B cell (primary cell): ENCODE measurements at regions not wholly inside any gene's neighbourhood (a gene's known extent, or its start where the extent isn't known, plus 50 kb on each side); places are given as distances from the start of the nearest gene placed in this dataset.

Experiments
- ATAC-seq: fragments of 200-7000 bp; cut with Tn5 transposase; one replicate; pipeline ENCODE4 v1.10.0; 2021; ENCODE audit warnings: low read depth, mild to moderate bottlenecking, moderate number of reproducible peaks, moderate library complexity
- CTCF ChIA-PET: fragments of 350-600 bp; sonication (Branson Sonifier 250); formaldehyde crosslinking; loops from one replicate; lab custom pipeline; 2021; ENCODE audit warnings: antibody characterized with exemption, inconsistent platforms; lab: Charles Lee
- POLR2A ChIA-PET: fragments of 350-600 bp; sonication (Branson Sonifier 250); formaldehyde crosslinking; loops from one replicate; lab custom pipeline; 2021; ENCODE audit warnings: antibody characterized with exemption; lab: Charles Lee
- DNase-seq: peaks from one replicate; pipeline ENCODE4 v3.0.0; 2013
- H2AFZ ChIP-seq: 2 replicates; pipeline ENCODE4 v1.6.1; 2012; ENCODE audit warnings: mild to moderate bottlenecking, low read depth, low read length; ENCODE audit not compliant: insufficient read depth, poor library complexity, severe bottlenecking
- H3K27ac ChIP-seq, 2 donors: 1 replicate in 1 of 2; 2 replicates in 1 of 2; pipeline ENCODE4 v1.5.1; 2012 to 2013; ENCODE audit warnings: low read length in 2 of 2, mild to moderate bottlenecking in 2 of 2, moderate library complexity in 1 of 2
- H3K27me3 ChIP-seq, 4 experiments: fragments of 200-600 bp in 1 of 4; sonication (generic) in 1 of 4; replicated peaks in 1 of 4; 1 replicate in 2 of 4; 2 replicates in 2 of 4; pipeline versions ENCODE4 v1.6.1 to v1.7.0; 2013 to 2016; ENCODE audit warnings: low read length in 3 of 4, mild to moderate bottlenecking in 2 of 4, mixed read lengths in 1 of 4, moderate library complexity in 1 of 4; ENCODE audit not compliant: insufficient read depth in 4 of 4, control insufficient read depth in 3 of 4; ENCODE audit errors: control extremely low read depth in 1 of 4
- H3K36me3 ChIP-seq, 2 experiments: replicated peaks in 1 of 2; 1 replicate in 1 of 2; 2 replicates in 1 of 2; pipeline versions ENCODE4 v1.6.1 to v1.7.1; 2013; ENCODE audit warnings: low read length in 1 of 2; ENCODE audit not compliant: insufficient read depth in 2 of 2, control insufficient read depth in 1 of 2; ENCODE audit errors: control extremely low read depth in 1 of 2, extremely low read depth in 1 of 2
- H3K4me1 ChIP-seq, 2 donors: fragments of 200-600 bp in 1 of 2; sonication (generic) in 1 of 2; 1 replicate in 1 of 2; 2 replicates in 1 of 2; pipeline versions ENCODE4 v1.5.1 to v1.6.1; 2013 to 2017; ENCODE audit warnings: low read length in 2 of 2; ENCODE audit not compliant: control insufficient read depth in 2 of 2, insufficient read depth in 2 of 2
- H3K4me2 ChIP-seq: replicated peaks from 2 replicates; pipeline ENCODE3; 2012; ENCODE audit warnings: mild to moderate bottlenecking, low read depth, low read length; ENCODE audit not compliant: poor library complexity, severe bottlenecking
- H3K4me3 ChIP-seq, 5 experiments: fragments of 200-600 bp in 1 of 5; sonication (generic) in 1 of 5; 1 replicate in 3 of 5; 2 replicates in 2 of 5; pipeline versions ENCODE4 v1.5.1 to v1.7.0; 2011 to 2016; ENCODE audit warnings: low read length in 4 of 5, mild to moderate bottlenecking in 4 of 5, low read depth in 2 of 5, control low read depth in 1 of 5, moderate library complexity in 1 of 5; ENCODE audit not compliant: insufficient read depth in 1 of 5; ENCODE audit errors: control extremely low read depth in 1 of 5, extremely low read depth in 1 of 5
- H3K79me2 ChIP-seq: fragments of 200-600 bp; sonication (generic); one replicate; pipeline ENCODE4 v1.6.0; 2016; ENCODE audit warnings: low read length; ENCODE audit not compliant: control insufficient read depth, insufficient read depth
- H3K9ac ChIP-seq: fragments of 200-600 bp; sonication (generic); 2 replicates; pipeline ENCODE4 v1.6.1; 2017; ENCODE audit warnings: mild to moderate bottlenecking, low read length, moderate library complexity
- H3K9me3 ChIP-seq, 3 donors: one replicate each; pipeline versions ENCODE4 v1.6.1 to v1.7.1; 2013; ENCODE audit warnings: low read length in 2 of 3; ENCODE audit not compliant: control insufficient read depth in 2 of 3, insufficient read depth in 1 of 3; ENCODE audit errors: control extremely low read depth in 1 of 3
- H4K20me1 ChIP-seq: 2 replicates; pipeline ENCODE4 v1.6.0; 2012; ENCODE audit warnings: mild to moderate bottlenecking, low read length; ENCODE audit not compliant: insufficient read depth, control insufficient read depth, poor library complexity, severe bottlenecking
- H3K27ac Mint-ChIP-seq: one replicate; pipeline ENCODE4 v1.8.0; 2021; ENCODE audit warnings: mixed read lengths
- H3K27me3 Mint-ChIP-seq: one replicate; pipeline ENCODE4 v1.8.0; 2021; ENCODE audit warnings: mixed read lengths
- H3K4me1 Mint-ChIP-seq: one replicate; pipeline ENCODE4 v1.8.0; 2021; ENCODE audit warnings: mixed read lengths
- H3K4me3 Mint-ChIP-seq: one replicate; pipeline ENCODE4 v1.8.0; 2021; ENCODE audit warnings: mixed read lengths
- H3K9me3 Mint-ChIP-seq: one replicate; pipeline ENCODE4 v1.8.0; 2022; ENCODE audit warnings: mixed read lengths; ENCODE audit not compliant: insufficient read depth
- CTCF ChIP-seq: fragments of 200-600 bp; IDR thresholded peaks from one replicate; pipeline ENCODE4 v1.8.0; 2022; ENCODE audit warnings: antibody characterized with exemption, mild to moderate bottlenecking
- EZH2 ChIP-seq: IDR thresholded peaks from 2 replicates; pipeline ENCODE4 v1.6.1; 2012; ENCODE audit warnings: borderline replicate concordance, low read depth, mild to moderate bottlenecking, moderate library complexity, low read length; ENCODE audit not compliant: insufficient read depth, poor library complexity, severe bottlenecking
- WGBS: methylation state at CpG from one replicate; pipeline ENCODE4 v1.1.5; 2013; ENCODE audit warnings: missing lambda C conversion rate; ENCODE audit not compliant: insufficient coverage; 5-methylcytosine and 5-hydroxymethylcytosine counted together
- intact Hi-C: fragments of 100-400 bp; cut with micrococcal nuclease; formaldehyde crosslinking; loops from one replicate; pipeline ENCODE4 v1.10.0; 2022

- Histone ChIP-seq H3K4me3 (no peak overlapping the region), H4K20me1 (no peaks in the 10 kb centered on the region), H3K27ac (no peak overlapping the region), H3K79me2 (no peaks in the 10 kb centered on the region), H3K27me3 (no peaks in the 10 kb centered on the region), H3K9ac (no peak overlapping the region), H3K4me2 (no peak overlapping the region), H3K36me3 (no peaks in the 10 kb centered on the region), H3K4me1 (no peaks in the 10 kb centered on the region), H2AFZ (no peak overlapping the region), H3K9me3 (no peaks in the 10 kb centered on the region)
- TF ChIP-seq CTCF (no peak), EZH2 (no peak)
- no peak for ATAC-seq
- ChIA-PET POLR2A (no interaction called here), CTCF (no interaction called here)
- 98% methylated on average over 4 of the region's 8 CpGs for WGBS
- H3K4me1 Mint-ChIP-seq = no peaks in the 10 kb centered on the region
- H3K27ac Mint-ChIP-seq = no peak overlapping the region
- no peaks in the 10 kb centered on the region for H3K9me3 Mint-ChIP-seq
- no peak for DNase-seq
- H3K27me3 Mint-ChIP-seq = no peaks in the 10 kb centered on the region
- intact Hi-C loops = no loop called here
- no peak overlapping the region for H3K4me3 Mint-ChIP-seq
Observed at GRCh38 chr1:115893545-115893944, 52.6 kb upstream of the NHLH2 start.

GRCh38 chr1:115898020-115898419 is 57.1 kb upstream of the NHLH2 start:
- no peaks in the 10 kb centered on the region for H3K79me2 ChIP-seq
- intact Hi-C loops = no loop called here
- H3K27ac ChIP-seq = no peak overlapping the region
- H3K36me3 ChIP-seq = no peaks in the 10 kb centered on the region
- no peaks in the 10 kb centered on the region for H3K9me3 ChIP-seq
- no peak overlapping the region for H2AFZ ChIP-seq
- no peaks in the 10 kb centered on the region for H3K9me3 Mint-ChIP-seq
- no peak for TF ChIP-seq CTCF
- TF ChIP-seq EZH2 = no peak
- no peak overlapping the region for H3K4me3 ChIP-seq
- no peak for ATAC-seq
- no peak overlapping the region for H3K4me3 Mint-ChIP-seq
- H3K9ac ChIP-seq = no peak overlapping the region
- WGBS = 80% methylated on average over 1 of the region's 4 CpGs
- CTCF ChIA-PET = no interaction called here
- no peaks in the 10 kb centered on the region for H4K20me1 ChIP-seq
- H3K27me3 ChIP-seq = no peaks in the 10 kb centered on the region
- POLR2A ChIA-PET = no interaction called here
- no peaks in the 10 kb centered on the region for H3K27me3 Mint-ChIP-seq
- no peak overlapping the region for H3K4me2 ChIP-seq
- H3K4me1 ChIP-seq = no peaks in the 10 kb centered on the region
- H3K27ac Mint-ChIP-seq = no peak overlapping the region
- no peak for DNase-seq
- no peaks in the 10 kb centered on the region for H3K4me1 Mint-ChIP-seq
